OCI-LY1 (cell line): ENCODE measurements at regions not wholly inside any gene's neighbourhood (a gene's known extent, or its start where the extent isn't known, plus 50 kb on each side); places are given as distances from the start of the nearest gene placed in this dataset.

Experiments
- CTCF ChIP-seq: fragments of 200-600 bp; sonication (generic), shearing (Covaris generic); IDR thresholded peaks from 2 replicates; pipeline ENCODE4 v1.5.1; 2017; ENCODE audit warnings: mild to moderate bottlenecking, antibody characterized with exemption, low read length, moderate library complexity, mixed read lengths
- EZH2 ChIP-seq: fragments of 200-600 bp; sonication (generic), shearing (Covaris generic); IDR thresholded peaks from 2 replicates; pipeline ENCODE4 v1.8.0; 2017; ENCODE audit warnings: borderline replicate concordance, mixed run types, mild to moderate bottlenecking, antibody characterized with exemption, low read length, moderate library complexity, mixed read lengths

- no peak for TF ChIP-seq CTCF
- no peak for TF ChIP-seq EZH2
Observed at GRCh38 chr2:65598264-65598663, 165.9 kb upstream of the SPRED2 start.
